Testis (tissue), 2 donors: ENCODE measurements at regions not wholly inside any gene's neighbourhood (a gene's known extent, or its start where the extent isn't known, plus 50 kb on each side); places are given as distances from the start of the nearest gene placed in this dataset.

Experiments used
- POLR2A ChIP-seq: fragments of 450-650 bp; IDR thresholded peaks from one replicate; pipeline ENCODE4 v1.6.1; 2017; ENCODE audit warnings: antibody characterized with exemption, mild to moderate bottlenecking, moderate library complexity
- TF ChIP-seq, protein P1 (sequence below), 3 experiments: fragments of 450-650 bp in 2 of 3; fragments of 200-600 bp in 1 of 3; sonication (generic) in 1 of 3; IDR thresholded peaks; one replicate each; pipeline ENCODE4 v1.5.1; 2016 to 2019; ENCODE audit warnings: antibody characterized with exemption in 3 of 3, mild to moderate bottlenecking in 2 of 3, moderate library complexity in 1 of 3

DNA sequence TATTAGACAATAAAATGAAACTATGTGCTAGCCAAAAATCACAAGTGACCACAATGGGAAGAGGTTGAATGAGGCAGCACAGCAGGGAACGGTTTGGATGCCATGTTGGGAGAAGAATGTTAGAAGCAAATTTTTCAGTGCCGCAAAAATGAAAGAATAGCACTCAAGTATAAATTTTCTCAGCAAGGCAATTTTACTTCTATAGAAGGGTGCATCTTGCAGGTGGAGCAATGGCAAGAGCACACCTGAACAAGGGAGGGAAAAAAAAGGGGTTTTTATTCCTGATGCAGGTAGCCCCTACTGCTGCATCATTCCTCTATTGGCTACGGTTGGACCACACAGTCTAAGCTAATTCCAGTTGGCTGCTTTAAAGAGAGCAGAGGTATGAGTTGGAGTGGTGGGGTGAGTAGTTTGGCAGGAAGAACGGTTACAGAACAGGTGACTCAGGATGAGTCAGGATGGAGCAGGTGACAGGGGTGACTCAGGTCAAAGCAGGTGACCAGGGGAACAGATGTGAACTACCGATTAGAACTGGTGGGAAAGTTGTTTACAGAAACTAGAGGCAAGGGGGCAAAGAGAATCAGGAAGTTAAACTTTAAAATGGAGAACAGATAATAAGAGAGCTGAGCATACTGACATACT is 301.1 kb upstream of the NRIP1 start:
- TF ChIP-seq, protein P1, sequence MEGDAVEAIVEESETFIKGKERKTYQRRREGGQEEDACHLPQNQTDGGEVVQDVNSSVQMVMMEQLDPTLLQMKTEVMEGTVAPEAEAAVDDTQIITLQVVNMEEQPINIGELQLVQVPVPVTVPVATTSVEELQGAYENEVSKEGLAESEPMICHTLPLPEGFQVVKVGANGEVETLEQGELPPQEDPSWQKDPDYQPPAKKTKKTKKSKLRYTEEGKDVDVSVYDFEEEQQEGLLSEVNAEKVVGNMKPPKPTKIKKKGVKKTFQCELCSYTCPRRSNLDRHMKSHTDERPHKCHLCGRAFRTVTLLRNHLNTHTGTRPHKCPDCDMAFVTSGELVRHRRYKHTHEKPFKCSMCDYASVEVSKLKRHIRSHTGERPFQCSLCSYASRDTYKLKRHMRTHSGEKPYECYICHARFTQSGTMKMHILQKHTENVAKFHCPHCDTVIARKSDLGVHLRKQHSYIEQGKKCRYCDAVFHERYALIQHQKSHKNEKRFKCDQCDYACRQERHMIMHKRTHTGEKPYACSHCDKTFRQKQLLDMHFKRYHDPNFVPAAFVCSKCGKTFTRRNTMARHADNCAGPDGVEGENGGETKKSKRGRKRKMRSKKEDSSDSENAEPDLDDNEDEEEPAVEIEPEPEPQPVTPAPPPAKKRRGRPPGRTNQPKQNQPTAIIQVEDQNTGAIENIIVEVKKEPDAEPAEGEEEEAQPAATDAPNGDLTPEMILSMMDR (IDR thresholded peaks at IDR 0.05), result no peak
- no peak for TF ChIP-seq POLR2A
